NOMO-1 (cell line): ENCODE measurements at regions not wholly inside any gene's neighbourhood (a gene's known extent, or its start where the extent isn't known, plus 50 kb on each side); places are given as distances from the start of the nearest gene placed in this dataset.

Experiments used
- DNase-seq, 2 experiments: peaks; one replicate each; lab custom pipeline; 2025; ENCODE audit not compliant: unreplicated experiment in 2 of 2; lab: John Stamatoyannopoulos, UW

DNA sequence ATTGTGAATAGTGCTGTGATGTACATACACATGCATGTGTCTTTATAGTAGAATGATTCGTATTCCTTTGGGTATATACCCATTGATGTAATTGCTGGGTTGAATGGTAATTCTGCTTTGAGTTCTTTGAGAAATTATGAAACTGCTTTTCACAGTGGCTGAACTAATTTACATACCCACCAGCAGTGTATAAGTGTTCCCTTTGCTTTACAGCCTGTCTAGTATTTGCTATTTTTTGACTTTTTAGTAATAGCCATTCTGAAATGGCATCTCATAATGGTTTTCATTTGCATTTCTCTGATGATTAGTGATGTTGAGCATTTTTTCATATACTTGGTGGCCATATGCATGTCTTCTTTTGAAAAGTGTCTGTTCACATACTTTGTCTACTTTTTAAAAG is 54.5 kb upstream of the FAM78B start:
- DNase-seq, result no peak

- DNase-seq, result no peak
These were observed 67.1 kb upstream of the FAM78B start for GRCh38 chr1:166233750-166234366.

- no peak for DNase-seq
These were observed 68.9 kb upstream of the FAM78B start for GRCh38 chr1:166235728-166236127.

GRCh38 chr1:166237675-166238074 is 70.9 kb upstream of the FAM78B start:
- no peak for DNase-seq

DNA sequence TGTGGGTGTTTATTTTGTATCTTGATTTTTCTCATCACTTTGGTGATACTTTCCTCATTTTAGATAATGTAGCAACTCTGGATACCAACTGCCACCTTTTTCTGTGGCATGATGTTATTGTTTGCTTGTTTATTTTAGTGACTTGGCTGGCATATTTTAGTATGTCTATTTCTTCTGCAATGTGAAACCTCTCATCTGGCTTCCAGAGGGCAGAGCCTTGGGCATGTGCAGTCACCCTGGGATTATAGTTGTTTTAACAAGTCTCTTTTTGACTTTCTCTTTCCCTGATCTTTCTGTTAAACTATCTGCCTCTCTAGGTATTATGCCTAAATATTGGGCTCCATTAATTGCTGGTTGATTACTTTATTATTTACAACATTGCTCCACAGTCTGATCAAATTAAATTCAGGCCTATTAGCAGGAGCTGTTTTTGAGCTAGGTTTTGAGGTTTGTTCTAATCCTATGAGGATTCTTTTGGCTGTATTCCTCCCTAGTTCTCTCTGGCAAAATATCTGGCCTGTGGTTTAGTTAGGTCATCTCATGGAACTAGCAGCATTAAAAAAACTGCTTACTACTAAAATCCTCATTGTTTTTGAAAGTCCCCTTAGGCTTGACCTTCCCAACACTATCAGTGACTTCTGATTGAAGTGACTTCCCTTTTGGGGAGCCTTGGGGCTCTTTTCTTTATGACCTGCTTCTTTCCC is 86.4 kb upstream of the FAM78B start:
- DNase-seq, result no peak

DNA sequence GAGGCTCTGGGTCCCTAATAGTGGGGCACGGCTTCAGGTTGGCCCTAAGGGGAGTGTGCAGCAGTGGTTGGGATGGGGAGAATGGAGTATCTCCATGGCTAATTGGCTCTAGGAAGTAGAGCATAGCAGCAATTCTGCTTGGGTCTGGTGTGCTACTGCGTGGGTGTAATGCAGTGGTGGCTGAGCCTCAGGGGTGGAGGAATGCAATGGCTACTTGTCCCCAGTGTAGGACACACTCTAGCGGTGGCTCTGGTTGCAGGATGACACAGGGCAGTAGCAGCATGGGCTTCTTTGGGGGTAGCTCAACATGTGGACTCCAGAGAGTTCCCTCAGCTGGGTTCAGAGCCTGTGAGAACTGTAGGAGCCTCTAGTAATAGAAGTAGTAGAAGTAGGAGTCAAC is 91.2 kb upstream of the FAM78B start:
- DNase-seq, result no peak

DNA sequence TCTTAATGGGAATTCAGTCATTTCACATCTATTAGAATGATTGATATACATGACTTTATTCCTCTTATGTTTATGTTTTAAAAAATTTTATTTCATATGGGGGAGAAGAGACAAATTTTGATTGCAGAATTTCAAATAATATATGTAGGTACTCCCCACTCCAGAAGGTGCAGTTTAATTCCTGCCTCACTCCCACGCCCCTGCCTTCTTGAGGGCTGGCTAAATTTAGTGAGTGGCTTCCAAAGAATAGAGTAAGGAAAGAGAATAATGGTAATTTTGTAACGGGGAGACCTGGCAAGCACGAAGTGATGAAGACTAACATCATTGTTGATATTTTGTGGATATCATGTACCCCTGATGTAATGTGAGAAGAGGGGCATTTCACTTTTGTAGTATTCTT is 94.7 kb upstream of the FAM78B start:
- DNase-seq, result no peak

GRCh38 chr1:166270476-166271150 is 103.8 kb upstream of the FAM78B start:
- DNase-seq, result no peak

- DNase-seq, result no peak
These were observed 104.3 kb upstream of the FAM78B start for GRCh38 chr1:166271151-166271538.

DNA sequence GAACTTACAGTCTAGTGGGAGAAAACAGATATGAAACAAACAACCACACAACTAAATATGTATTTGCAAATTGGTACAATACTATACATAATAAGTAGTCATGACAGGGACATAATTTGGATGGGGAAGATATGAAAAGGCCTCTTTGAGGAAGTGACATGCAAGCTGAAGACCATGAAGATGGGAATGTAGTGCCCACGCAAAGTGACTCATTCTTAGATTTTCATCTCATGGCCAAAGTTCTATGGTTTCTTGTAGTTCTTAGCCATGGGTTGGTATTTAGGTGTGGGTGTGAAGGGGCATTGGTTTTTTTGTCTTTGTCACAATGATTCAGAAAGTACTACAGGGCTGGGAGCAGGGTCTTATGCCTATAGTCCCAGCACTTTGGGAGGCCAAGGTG is 105.4 kb upstream of the FAM78B start:
- no peak for DNase-seq

DNA sequence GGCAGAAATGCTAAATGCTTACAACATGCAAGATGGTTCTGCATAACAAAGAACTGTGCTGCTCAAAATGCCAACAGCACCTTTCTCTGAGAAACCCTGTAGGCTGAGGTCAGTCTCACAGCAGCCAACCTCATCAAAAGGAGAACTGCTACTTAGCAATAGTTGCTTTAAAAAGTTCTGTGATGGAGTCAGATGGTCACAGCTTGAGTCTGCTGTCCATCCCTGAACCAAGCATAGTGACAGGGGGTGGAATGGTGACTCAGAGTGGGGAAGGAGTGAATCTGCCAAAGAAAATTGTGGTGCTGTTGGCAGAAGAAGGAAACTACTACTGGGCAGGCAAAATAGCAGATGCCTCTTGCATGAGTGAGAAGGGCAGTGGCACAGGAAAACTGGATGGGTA is 106.0 kb upstream of the FAM78B start:
- DNase-seq, result no peak

DNA sequence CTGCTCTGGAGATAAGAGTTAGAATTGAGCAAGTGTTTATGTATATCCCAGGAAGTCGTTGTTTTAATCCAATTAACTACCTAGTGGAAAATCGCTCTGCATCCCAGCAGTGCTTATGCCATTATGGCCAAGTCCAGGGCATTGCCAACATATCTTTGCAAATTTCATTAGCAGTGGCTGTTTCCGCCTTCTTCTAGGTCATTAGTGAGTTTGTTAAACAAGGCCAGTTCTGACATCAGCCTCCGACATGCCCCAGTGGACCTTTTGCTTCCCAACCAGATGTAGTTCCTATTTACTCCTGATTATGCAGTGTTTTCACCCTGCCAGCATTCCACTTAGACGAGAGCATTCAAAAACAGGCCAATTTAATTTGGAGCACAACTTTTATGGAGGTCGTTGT is 106.8 kb upstream of the FAM78B start:
- DNase-seq, result no peak

GRCh38 chr1:166282391-166283137 is 115.8 kb upstream of the FAM78B start:
- no peak for DNase-seq

GRCh38 chr1:166283190-166283589 is 116.4 kb upstream of the FAM78B start:
- DNase-seq, result no peak

DNA sequence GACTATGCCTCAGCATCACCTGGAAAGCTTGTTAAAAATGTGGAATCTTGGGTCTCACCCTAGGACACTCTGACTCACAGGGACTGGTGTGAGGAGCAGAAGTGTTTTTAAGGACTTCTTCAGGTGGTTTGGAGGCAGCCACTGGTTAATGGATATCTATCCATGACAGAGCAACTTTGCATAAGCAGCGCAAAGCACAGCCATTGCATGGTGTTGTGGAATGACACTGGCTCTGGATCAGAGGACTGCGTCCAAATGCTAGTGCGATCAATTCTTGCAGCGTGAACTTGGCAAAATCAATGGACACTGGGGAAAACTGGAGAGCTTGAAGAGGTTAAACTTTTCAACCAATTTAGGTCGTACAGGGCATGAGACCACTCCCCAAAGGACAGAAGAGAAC is 116.8 kb upstream of the FAM78B start:
- DNase-seq, result no peak

DNA sequence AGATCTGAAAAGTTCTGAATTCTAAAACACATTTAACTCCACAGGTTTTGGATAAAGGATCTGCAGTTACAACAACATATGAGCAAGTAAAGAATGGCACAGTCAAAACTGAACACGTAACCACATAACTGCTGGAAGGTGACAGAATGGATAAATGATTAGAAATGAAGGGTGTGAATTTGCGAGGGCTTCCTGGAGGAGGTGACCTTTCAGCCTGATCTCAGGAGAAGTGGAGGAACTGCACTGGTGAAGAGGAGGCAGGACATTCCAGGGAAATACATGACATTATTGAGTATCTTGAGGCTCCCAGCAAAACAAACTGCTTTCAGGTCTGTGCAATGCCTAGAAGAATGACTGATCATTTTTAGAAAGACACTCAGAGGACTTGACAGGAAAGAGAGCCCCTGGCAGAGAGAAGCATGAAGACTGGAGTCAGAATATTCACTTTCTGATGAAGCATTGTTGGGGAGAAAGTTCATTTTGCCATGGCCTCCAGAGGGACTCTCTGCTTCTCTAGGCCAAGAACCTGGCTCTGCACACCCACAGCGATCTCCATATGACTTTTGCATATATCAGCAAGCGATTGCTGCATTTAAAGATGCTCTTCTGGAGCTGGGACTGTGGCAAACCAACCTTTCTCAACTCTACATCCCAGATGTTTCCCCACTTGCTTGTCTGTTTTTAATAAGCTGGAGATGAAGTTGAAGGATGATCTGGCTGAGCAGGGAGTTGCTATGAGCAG is 122.7 kb upstream of the FAM78B start:
- DNase-seq, result no peak

- DNase-seq, result no peak
These were observed 128.9 kb upstream of the FAM78B start for GRCh38 chr1:166295656-166296055.

- DNase-seq, result no peak
These were observed 131.2 kb upstream of the FAM78B start for GRCh38 chr1:166297993-166298392.

DNA sequence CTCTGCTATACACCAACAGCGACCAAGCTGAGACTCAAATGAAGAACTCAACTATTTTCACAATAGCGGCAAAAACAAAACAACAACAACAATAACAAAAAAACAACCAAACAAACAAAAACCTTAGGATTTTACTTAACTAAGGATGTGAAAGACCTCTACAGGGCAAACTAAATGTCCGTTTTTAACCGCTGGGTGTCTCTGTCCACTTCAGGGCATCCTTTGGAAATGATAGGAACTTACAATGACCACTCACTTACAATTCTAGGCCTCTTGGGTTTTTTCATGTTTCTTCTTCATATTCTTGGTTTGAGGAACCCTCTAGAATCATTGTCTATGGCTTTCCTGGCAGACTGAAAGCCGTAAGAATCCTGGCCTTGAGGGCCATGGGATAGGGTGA is 134.0 kb upstream of the FAM78B start:
- no peak for DNase-seq

- DNase-seq, result no peak
These were observed 136.4 kb upstream of the FAM78B start for GRCh38 chr1:166302989-166303758.
